ENCODE measurements at regions not wholly inside any gene's neighbourhood (a gene's known extent, or its start where the extent isn't known, plus 50 kb on each side); places are given as distances from the start of the nearest gene placed in this dataset.

- TF ChIP-seq CTCF (IDR thresholded peaks at IDR 0.05) (no peak), ZFX (IDR thresholded peaks at IDR 0.05; ENCODE audit: borderline replicate concordance) (no peak)
These were observed 146.9 kb upstream of the VGLL2 start for GRCh38 chr6:117118490-117118889.

Measured in 22Rv1 (cell line).